HFFc6 (cell line): ENCODE measurements at regions not wholly inside any gene's neighbourhood (a gene's known extent, or its start where the extent isn't known, plus 50 kb on each side); places are given as distances from the start of the nearest gene placed in this dataset.

Source experiments
- DNase-seq: peaks from one replicate; pipeline ENCODE4 v3.0.0-alpha.2; 2018
- H3K27ac Mint-ChIP-seq: 2 replicates; pipeline ENCODE4 v1.8.0; 2020; ENCODE audit warnings: mild to moderate bottlenecking, mixed read lengths
- H3K27me3 Mint-ChIP-seq: 2 replicates; pipeline ENCODE4 v1.8.0; 2021; ENCODE audit warnings: mild to moderate bottlenecking, moderate library complexity, mixed read lengths; ENCODE audit not compliant: insufficient read depth
- H3K36me3 Mint-ChIP-seq: 2 replicates; pipeline ENCODE4 v1.8.0; 2021; ENCODE audit warnings: low read depth, mixed read lengths
- H3K4me1 Mint-ChIP-seq: 2 replicates; pipeline ENCODE4 v1.8.0; 2020; ENCODE audit warnings: low read depth, mixed read lengths
- H3K4me3 Mint-ChIP-seq: 2 replicates; pipeline ENCODE4 v1.8.0; 2020; ENCODE audit warnings: mild to moderate bottlenecking, moderate library complexity, mixed read lengths
- H3K9me3 Mint-ChIP-seq: 2 replicates; pipeline ENCODE4 v1.8.0; 2020; ENCODE audit warnings: mild to moderate bottlenecking, mixed read lengths
- TF ChIP-seq, protein P1 (sequence below): fragments of 200-600 bp; sonication (generic); IDR thresholded peaks from 2 replicates; pipeline ENCODE4 v1.5.0; 2021; ENCODE audit warnings: antibody characterized with exemption, mild to moderate bottlenecking

DNA sequence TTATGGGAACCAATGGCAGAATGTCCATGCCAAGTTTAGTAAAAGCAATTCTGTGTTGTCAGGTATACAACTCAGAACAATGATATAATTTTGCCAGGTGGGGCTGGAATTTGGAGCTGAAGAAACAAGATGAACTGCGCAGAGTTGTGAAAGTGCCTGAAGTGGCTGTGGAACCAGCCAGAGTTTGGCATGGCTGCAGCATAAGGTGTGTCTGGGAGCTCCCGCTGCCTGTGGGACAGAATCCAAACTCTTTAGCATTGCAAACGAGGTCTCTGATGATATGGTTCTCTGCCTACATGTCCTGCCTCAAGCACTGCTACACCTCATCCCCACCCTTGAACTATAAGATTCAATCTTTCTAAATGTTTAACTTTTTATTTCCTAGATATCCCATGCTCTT is 909.7 kb downstream of the EPHA4 start:
- Mint-ChIP-seq H3K27me3 (peaks cover 3% of the 10 kb centered on the region; the same call in 1 of the 2 replicates), H3K4me3 (no peak overlapping the region), H3K27ac (no peak overlapping the region), H3K36me3 (no peaks in the 10 kb centered on the region), H3K9me3 (no peaks in the 10 kb centered on the region), H3K4me1 (no peaks in the 10 kb centered on the region)
- TF ChIP-seq, protein P1, sequence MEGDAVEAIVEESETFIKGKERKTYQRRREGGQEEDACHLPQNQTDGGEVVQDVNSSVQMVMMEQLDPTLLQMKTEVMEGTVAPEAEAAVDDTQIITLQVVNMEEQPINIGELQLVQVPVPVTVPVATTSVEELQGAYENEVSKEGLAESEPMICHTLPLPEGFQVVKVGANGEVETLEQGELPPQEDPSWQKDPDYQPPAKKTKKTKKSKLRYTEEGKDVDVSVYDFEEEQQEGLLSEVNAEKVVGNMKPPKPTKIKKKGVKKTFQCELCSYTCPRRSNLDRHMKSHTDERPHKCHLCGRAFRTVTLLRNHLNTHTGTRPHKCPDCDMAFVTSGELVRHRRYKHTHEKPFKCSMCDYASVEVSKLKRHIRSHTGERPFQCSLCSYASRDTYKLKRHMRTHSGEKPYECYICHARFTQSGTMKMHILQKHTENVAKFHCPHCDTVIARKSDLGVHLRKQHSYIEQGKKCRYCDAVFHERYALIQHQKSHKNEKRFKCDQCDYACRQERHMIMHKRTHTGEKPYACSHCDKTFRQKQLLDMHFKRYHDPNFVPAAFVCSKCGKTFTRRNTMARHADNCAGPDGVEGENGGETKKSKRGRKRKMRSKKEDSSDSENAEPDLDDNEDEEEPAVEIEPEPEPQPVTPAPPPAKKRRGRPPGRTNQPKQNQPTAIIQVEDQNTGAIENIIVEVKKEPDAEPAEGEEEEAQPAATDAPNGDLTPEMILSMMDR = no peak
- DNase-seq = no peak

DNA sequence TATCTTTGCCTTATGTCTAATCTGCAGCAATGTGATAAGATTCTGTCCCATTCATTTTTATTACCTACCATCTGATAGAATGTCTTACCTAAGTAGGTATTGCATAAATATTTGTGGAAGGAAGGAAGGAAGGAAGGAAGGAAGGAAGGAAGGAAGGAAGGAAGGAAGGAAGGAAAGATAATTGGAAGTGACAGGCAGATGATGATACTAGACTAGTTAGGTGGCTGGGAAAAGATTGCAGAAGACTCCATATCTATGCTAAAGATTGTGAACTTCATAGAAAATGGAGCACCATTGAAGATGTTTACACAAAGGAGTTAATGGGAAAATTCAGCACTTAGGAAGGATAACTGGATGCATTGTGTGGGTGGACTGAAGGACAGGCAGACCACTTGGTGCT is 909.0 kb downstream of the EPHA4 start:
- Mint-ChIP-seq H3K27ac (no peak overlapping the region), H3K36me3 (no peaks in the 10 kb centered on the region), H3K4me1 (no peaks in the 10 kb centered on the region), H3K27me3 (peaks cover 3% of the 10 kb centered on the region; the same call in 1 of the 2 replicates), H3K4me3 (no peak overlapping the region), H3K9me3 (no peaks in the 10 kb centered on the region)
- TF ChIP-seq, protein P1 = no peak
- no peak for DNase-seq

DNA sequence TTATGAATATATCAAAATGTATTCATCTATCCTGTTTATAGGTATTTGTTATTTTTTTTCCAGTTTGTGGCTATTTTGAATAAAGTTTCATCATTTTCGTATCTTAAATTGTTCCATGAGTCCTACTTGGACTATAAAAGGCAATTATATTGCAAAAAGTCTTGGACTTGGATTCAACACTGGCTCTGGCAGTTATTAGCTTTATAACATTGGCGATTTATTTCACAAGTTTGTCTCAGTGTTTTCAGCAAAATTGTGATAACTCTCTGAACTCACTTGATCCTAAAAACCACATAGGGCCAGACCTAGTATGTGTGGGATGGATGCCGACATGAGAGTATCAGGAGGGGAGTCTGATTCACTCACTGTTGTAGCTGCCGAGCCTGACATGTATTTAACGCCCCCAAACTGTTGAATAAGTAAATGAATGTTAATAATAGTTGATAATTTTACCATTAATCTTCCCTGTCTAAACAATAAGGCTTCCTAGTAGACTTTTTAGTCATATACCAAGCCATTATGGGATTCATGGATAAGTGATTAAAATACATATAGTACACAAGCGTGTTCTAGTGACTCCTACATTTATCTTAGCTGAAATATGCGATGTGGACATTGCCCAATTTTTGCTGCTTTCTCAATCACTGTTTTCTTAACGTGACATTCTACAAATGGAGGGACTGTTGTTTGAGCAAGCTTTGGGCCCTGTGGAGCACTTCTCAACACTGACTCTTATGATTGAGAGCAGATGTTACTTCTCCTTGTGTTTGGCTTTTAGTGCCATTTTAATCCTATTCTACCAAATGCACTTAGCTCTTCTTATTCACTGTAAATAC is 907.6 kb downstream of the EPHA4 start:
- DNase-seq = no peak
- H3K4me3 Mint-ChIP-seq = no peak overlapping the region
- H3K27ac Mint-ChIP-seq = no peak overlapping the region
- no peaks in the 10 kb centered on the region for H3K36me3 Mint-ChIP-seq
- no peaks in the 10 kb centered on the region for H3K4me1 Mint-ChIP-seq
- TF ChIP-seq, protein P1 = no peak
- peaks cover 3% of the 10 kb centered on the region; the same call in 1 of the 2 replicates for H3K27me3 Mint-ChIP-seq
- H3K9me3 Mint-ChIP-seq = no peaks in the 10 kb centered on the region

DNA sequence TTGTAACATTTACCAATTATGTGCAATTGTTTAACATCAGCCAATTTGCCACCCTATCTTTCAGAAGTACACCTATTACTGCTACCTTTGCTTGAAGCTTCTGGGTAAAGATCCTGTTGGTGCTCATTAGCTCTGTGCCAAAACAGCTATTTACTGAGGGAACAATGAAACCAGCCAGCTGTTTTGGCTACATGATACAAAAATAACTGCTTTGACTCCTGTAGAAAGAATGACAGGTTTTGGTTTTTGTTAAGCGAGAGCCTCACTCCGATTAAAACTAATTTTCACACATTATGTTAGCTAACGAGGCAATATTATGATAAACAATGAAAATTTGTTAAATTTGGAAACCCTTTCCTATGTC is 907.0 kb downstream of the EPHA4 start:
- TF ChIP-seq, protein P1 = no peak
- H3K27ac Mint-ChIP-seq = no peak overlapping the region
- no peak overlapping the region for H3K4me3 Mint-ChIP-seq

DNA sequence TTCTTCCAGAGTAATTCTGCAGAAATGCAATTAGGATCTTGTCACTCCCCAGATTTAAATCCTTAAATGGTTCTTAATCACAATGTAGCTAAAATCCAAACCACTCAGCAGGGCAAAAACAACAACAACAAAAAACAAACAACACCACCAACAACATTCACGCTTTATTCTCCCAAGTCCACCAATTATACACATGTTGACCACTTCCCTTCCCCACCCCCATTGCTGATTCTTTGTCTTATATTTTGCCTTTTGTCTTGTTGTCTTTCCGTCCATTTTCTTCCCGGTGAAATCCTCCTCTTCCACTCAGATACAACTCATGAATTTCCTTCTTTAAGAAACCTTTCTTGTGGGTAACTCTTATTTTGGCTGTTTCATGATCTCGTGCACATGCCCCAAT is 902.8 kb downstream of the EPHA4 start:
- H3K36me3 Mint-ChIP-seq = no peaks in the 10 kb centered on the region
- TF ChIP-seq, protein P1 = no peak
- H3K4me3 Mint-ChIP-seq = no peak overlapping the region
- H3K27me3 Mint-ChIP-seq = no peaks in the 10 kb centered on the region; the same call in 1 of the 2 replicates
- no peaks in the 10 kb centered on the region for H3K4me1 Mint-ChIP-seq
- no peak for DNase-seq
- H3K27ac Mint-ChIP-seq = no peak overlapping the region
- no peaks in the 10 kb centered on the region for H3K9me3 Mint-ChIP-seq

More for the DNA sequence above, 907.0 kb downstream of the EPHA4 start:
- H3K9me3 Mint-ChIP-seq = no peaks in the 10 kb centered on the region
- H3K36me3 Mint-ChIP-seq = no peaks in the 10 kb centered on the region
- H3K27me3 Mint-ChIP-seq = peaks cover 3% of the 10 kb centered on the region; the same call in 1 of the 2 replicates
- no peaks in the 10 kb centered on the region for H3K4me1 Mint-ChIP-seq
- DNase-seq = no peak
